C1 segment of cervical spinal cord (tissue), 14 donors: ENCODE measurements at regions not wholly inside any gene's neighbourhood (a gene's known extent, or its start where the extent isn't known, plus 50 kb on each side); places are given as distances from the start of the nearest gene placed in this dataset.
"Not testable (repeated sequence)": the region's sequence is repeated elsewhere in the genome, so short reads cannot be mapped to it uniquely, and the experiment has no call there.

Experiments used
- DNase-seq, 14 donors: peaks; one replicate each; lab custom pipeline; 2025; lab: John Stamatoyannopoulos, UW

- peak in 2 of 14 donors; percentile 1 to 3 for DNase-seq
Measured at GRCh38 chr12:115325858-115326257, 641.9 kb upstream of the TBX3 start.

GRCh38 chr12:115324949-115325593, 641.1 kb upstream of the TBX3 start:
- no peak for DNase-seq

- no peak for DNase-seq
Measured at GRCh38 chr12:115323223-115323905, 639.4 kb upstream of the TBX3 start.

- DNase-seq, result no peak
Measured at GRCh38 chr12:115322275-115322674, 638.3 kb upstream of the TBX3 start.

GRCh38 chr12:115320967-115321366, 637.0 kb upstream of the TBX3 start:
- no peak for DNase-seq

GRCh38 chr12:115320451-115320850, 636.5 kb upstream of the TBX3 start:
- no peak for DNase-seq

GRCh38 chr12:115319446-115320040, 635.6 kb upstream of the TBX3 start:
- no peak for DNase-seq

GRCh38 chr12:115313929-115314328, 630.0 kb upstream of the TBX3 start:
- DNase-seq, result no peak

- DNase-seq, result no peak
Measured at GRCh38 chr12:115312901-115313300, 628.9 kb upstream of the TBX3 start.

- DNase-seq, result no peak
Measured at GRCh38 chr12:115311875-115312274, 627.9 kb upstream of the TBX3 start.

- DNase-seq, result no peak
Measured at GRCh38 chr12:115308918-115309317, 624.9 kb upstream of the TBX3 start.

- no peak for DNase-seq
Measured at GRCh38 chr12:115306380-115306779, 622.4 kb upstream of the TBX3 start.

GRCh38 chr12:115305867-115306266, 621.9 kb upstream of the TBX3 start:
- no peak for DNase-seq

GRCh38 chr12:115305275-115305674, 621.3 kb upstream of the TBX3 start:
- DNase-seq, result no peak

- no peak for DNase-seq
Measured at GRCh38 chr12:115303723-115304309, 619.8 kb upstream of the TBX3 start.

- no peak for DNase-seq
Measured at GRCh38 chr12:115297445-115297844, 613.5 kb upstream of the TBX3 start.

GRCh38 chr12:115296613-115297198, 612.7 kb upstream of the TBX3 start:
- DNase-seq, result no peak

GRCh38 chr12:115295886-115296285, 611.9 kb upstream of the TBX3 start:
- no peak for DNase-seq

- no peak for DNase-seq
Measured at GRCh38 chr12:115294453-115295133, 610.6 kb upstream of the TBX3 start.

- not testable (repeated sequence) for DNase-seq
Measured at GRCh38 chr12:115285429-115285828, 601.5 kb upstream of the TBX3 start.

GRCh38 chr12:115273456-115273855, 589.5 kb upstream of the TBX3 start:
- DNase-seq, result no peak

- DNase-seq, result no peak
Measured at GRCh38 chr12:115268451-115268850, 584.5 kb upstream of the TBX3 start.
